ENCODE measurements at regions not wholly inside any gene's neighbourhood (a gene's known extent, or its start where the extent isn't known, plus 50 kb on each side); places are given as distances from the start of the nearest gene placed in this dataset.

DNA sequence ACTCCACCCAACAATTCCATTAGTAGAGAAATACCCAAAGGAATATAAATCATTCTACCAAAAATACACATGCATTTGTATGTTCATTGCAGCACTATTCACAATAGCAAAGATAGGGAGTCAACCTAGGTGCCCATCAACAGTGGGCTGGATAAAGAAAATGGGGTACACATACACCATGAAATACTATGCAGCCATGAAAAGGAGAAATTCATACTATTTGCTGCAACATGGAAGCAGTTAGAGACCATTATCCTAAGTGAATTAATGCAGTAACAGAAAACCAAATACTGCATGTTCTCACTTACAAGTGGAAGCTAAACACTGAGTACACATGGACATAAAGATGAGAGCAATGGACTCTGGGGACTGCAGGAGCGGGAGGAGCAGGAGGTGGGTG is 72.4 kb upstream of the MBOAT1 start:
- no TSS peak for BruUV-seq (replicated peaks)
- Histone ChIP-seq H3K27me3 (replicated peaks; ENCODE audit: insufficient read depth, low read depth, low read length, poor library complexity) (no peaks in the 10 kb centered on the region), H3K9me3 (ENCODE audit: low read depth, low read length, poor library complexity, severe bottlenecking) (peaks cover 4% of the 10 kb centered on the region), H3K4me1 (ENCODE audit: insufficient read depth, low read length, poor library complexity, severe bottlenecking) (peaks cover under 1% of the 10 kb centered on the region), H3K4me3 (ENCODE audit: low read depth, low read length, poor library complexity, severe bottlenecking) (no peak overlapping the region), H3K36me3 (ENCODE audit: insufficient read depth, low read length, poor library complexity, severe bottlenecking) (no peaks in the 10 kb centered on the region), H3K27ac (ENCODE audit: low read depth, low read length, poor library complexity, severe bottlenecking) (no peak overlapping the region)
- no peak for DNase-seq (ENCODE audit: low spot score)
- POLR2A ChIA-PET (ENCODE audit: low non-redundant PET), result no interaction called here
- TF ChIP-seq, protein P1, sequence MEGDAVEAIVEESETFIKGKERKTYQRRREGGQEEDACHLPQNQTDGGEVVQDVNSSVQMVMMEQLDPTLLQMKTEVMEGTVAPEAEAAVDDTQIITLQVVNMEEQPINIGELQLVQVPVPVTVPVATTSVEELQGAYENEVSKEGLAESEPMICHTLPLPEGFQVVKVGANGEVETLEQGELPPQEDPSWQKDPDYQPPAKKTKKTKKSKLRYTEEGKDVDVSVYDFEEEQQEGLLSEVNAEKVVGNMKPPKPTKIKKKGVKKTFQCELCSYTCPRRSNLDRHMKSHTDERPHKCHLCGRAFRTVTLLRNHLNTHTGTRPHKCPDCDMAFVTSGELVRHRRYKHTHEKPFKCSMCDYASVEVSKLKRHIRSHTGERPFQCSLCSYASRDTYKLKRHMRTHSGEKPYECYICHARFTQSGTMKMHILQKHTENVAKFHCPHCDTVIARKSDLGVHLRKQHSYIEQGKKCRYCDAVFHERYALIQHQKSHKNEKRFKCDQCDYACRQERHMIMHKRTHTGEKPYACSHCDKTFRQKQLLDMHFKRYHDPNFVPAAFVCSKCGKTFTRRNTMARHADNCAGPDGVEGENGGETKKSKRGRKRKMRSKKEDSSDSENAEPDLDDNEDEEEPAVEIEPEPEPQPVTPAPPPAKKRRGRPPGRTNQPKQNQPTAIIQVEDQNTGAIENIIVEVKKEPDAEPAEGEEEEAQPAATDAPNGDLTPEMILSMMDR (conservative IDR thresholded peaks at IDR 0.05; ENCODE audit: low read depth, low read length), result no peak
- no peak for TF ChIP-seq EZH2 (IDR thresholded peaks at IDR 0.05; ENCODE audit: borderline replicate concordance, low read depth, low read length, poor library complexity, severe bottlenecking)
- CTCF ChIA-PET, result no interaction called here
- intact Hi-C loops (cut with micrococcal nuclease; ENCODE audit: unreplicated experiment), result no loop called here

DNA sequence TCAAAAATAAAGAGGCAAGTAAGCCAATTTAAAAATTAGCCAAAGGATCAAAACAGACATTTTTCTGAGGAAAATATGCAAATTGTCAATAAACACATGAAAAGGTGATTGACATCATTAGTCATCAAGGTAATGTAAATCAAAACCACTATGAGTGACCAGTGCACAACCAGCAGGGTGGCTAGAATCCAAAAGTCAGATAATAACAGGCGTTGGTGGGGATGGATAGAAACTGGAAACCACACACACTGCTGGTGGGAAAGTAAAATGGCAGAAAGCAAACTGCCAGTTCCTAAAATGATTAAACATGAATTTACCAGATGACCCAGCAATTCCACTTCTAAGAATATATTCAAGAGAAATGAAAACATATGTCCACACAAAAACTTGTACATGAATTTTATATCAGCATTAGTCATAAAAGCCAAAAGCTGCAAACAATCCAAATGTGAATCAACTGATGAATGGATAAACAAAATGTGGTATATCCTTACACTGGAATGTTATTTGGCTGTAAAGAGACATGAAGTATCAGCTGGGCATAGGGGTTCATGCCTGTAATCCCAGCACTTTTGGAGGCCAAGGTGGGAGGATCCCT is 74.8 kb upstream of the MBOAT1 start:
- no TSS peak for BruUV-seq (replicated peaks)
- POLR2A ChIA-PET (ENCODE audit: low non-redundant PET), result no interaction called here
- DNase-seq (ENCODE audit: low spot score), result no peak

DNA sequence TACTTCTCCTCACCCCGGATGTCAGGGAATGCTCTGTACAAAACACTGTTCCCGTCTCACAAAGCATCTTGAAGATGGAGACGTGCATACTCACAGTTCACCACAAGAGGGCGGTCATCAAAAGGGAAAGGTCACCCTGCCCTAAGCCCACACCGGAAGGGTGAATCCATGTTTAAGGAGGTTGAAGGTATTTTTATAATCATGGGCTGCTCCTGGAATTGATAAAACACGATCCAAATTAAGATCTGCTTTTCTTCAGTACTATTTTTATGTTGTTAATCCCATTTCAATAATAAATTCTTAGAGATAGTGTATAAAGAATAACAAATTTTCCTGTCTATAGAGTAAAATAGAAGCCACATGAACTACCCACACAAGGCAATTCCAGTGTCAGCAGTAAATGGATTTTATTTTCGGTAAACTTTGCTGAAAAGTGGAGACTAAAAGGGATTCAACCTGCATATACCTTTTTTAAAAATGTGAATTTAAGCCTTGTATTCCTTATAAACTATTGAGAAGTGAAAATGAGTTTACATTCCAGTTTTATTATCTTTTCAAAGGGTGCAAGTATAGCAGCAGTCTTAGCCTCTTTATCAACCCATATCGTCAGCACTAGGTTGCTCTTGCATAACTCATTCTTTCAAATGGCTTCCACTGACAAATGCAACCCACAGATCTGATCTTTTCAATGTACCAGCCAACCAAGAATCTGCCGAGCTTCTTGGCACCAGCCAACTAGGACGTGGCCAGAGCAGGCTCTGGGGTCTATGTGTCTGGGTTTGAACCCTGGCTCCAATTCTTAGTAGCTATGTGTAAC is 79.7 kb upstream of the MBOAT1 start:
- Histone ChIP-seq H3K27me3 (replicated peaks; ENCODE audit: insufficient read depth, low read depth, low read length, poor library complexity) (no peaks in the 10 kb centered on the region), H3K36me3 (ENCODE audit: insufficient read depth, low read length, poor library complexity, severe bottlenecking) (no peaks in the 10 kb centered on the region), H3K4me3 (ENCODE audit: low read depth, low read length, poor library complexity, severe bottlenecking) (no peak overlapping the region), H3K9me3 (ENCODE audit: low read depth, low read length, poor library complexity, severe bottlenecking) (no peaks in the 10 kb centered on the region), H3K27ac (ENCODE audit: low read depth, low read length, poor library complexity, severe bottlenecking) (no peak overlapping the region), H3K4me1 (ENCODE audit: insufficient read depth, low read length, poor library complexity, severe bottlenecking) (no peaks in the 10 kb centered on the region)
- intact Hi-C loops (cut with micrococcal nuclease; ENCODE audit: unreplicated experiment), result loop anchor here (1.0 kb wide), 1 partner anchor 237 kb away; no protein-coding TSS in a partner anchor
- BruUV-seq (replicated peaks), result no TSS peak
- CTCF ChIA-PET, result no interaction called here
- POLR2A ChIA-PET (ENCODE audit: low non-redundant PET), result no interaction called here
- TF ChIP-seq, protein P1 (conservative IDR thresholded peaks at IDR 0.05; ENCODE audit: low read depth, low read length), result peak; percentile 89
- TF ChIP-seq EZH2 (IDR thresholded peaks at IDR 0.05; ENCODE audit: borderline replicate concordance, low read depth, low read length, poor library complexity, severe bottlenecking), result no peak
- DNase-seq (ENCODE audit: low spot score), result peak; percentile 90

More for the DNA sequence above, 74.8 kb upstream of the MBOAT1 start:
- TF ChIP-seq, protein P1 (conservative IDR thresholded peaks at IDR 0.05; ENCODE audit: low read depth, low read length), result no peak
- no peak for TF ChIP-seq EZH2 (IDR thresholded peaks at IDR 0.05; ENCODE audit: borderline replicate concordance, low read depth, low read length, poor library complexity, severe bottlenecking)
- peaks cover 4% of the 10 kb centered on the region for H3K9me3 ChIP-seq (ENCODE audit: low read depth, low read length, poor library complexity, severe bottlenecking)
- no peaks in the 10 kb centered on the region for H3K4me1 ChIP-seq (ENCODE audit: insufficient read depth, low read length, poor library complexity, severe bottlenecking)
- CTCF ChIA-PET, result interaction anchor here (0.6 kb wide), 1 partner anchor 68 kb away, joined by 3 read pairs; no protein-coding TSS in a partner anchor
- no peaks in the 10 kb centered on the region for H3K36me3 ChIP-seq (ENCODE audit: insufficient read depth, low read length, poor library complexity, severe bottlenecking)
- H3K27me3 ChIP-seq (replicated peaks; ENCODE audit: insufficient read depth, low read depth, low read length, poor library complexity), result no peaks in the 10 kb centered on the region
- no peak overlapping the region for H3K27ac ChIP-seq (ENCODE audit: low read depth, low read length, poor library complexity, severe bottlenecking)
- H3K4me3 ChIP-seq (ENCODE audit: low read depth, low read length, poor library complexity, severe bottlenecking), result no peak overlapping the region
- intact Hi-C loops (cut with micrococcal nuclease; ENCODE audit: unreplicated experiment), result no loop called here
